COR-L47 (cell line): ENCODE measurements at regions not wholly inside any gene's neighbourhood (a gene's known extent, or its start where the extent isn't known, plus 50 kb on each side); places are given as distances from the start of the nearest gene placed in this dataset.

ENCODE experiments used
- DNase-seq: peaks from one replicate; lab custom pipeline; 2025; lab: John Stamatoyannopoulos, UW

- DNase-seq: no peak
These were observed 360.2 kb upstream of the NR2F2 start for GRCh38 chr15:95970326-95970725.

GRCh38 chr15:95972041-95972553 is 358.4 kb upstream of the NR2F2 start:
- DNase-seq: no peak

- DNase-seq: no peak
These were observed 357.7 kb upstream of the NR2F2 start for GRCh38 chr15:95972812-95973211.

GRCh38 chr15:95973566-95974256 is 356.8 kb upstream of the NR2F2 start:
- DNase-seq: no peak

GRCh38 chr15:95975212-95975611 is 355.3 kb upstream of the NR2F2 start:
- no peak for DNase-seq

- DNase-seq: no peak
These were observed 351.2 kb upstream of the NR2F2 start for GRCh38 chr15:95979286-95979685.

- no peak for DNase-seq
These were observed 349.3 kb upstream of the NR2F2 start for GRCh38 chr15:95981209-95981608.

GRCh38 chr15:95987299-95987698 is 343.2 kb upstream of the NR2F2 start:
- no peak for DNase-seq

GRCh38 chr15:95987886-95988573 is 342.5 kb upstream of the NR2F2 start:
- no peak for DNase-seq

- DNase-seq: no peak
These were observed 342.0 kb upstream of the NR2F2 start for GRCh38 chr15:95988574-95988887.

GRCh38 chr15:95989392-95989791 is 341.1 kb upstream of the NR2F2 start:
- no peak for DNase-seq

GRCh38 chr15:95990833-95991232 is 339.7 kb upstream of the NR2F2 start:
- no peak for DNase-seq

GRCh38 chr15:95994418-95994817 is 336.1 kb upstream of the NR2F2 start:
- no peak for DNase-seq

GRCh38 chr15:95995375-95996168 is 334.9 kb upstream of the NR2F2 start:
- no peak for DNase-seq

- no peak for DNase-seq
These were observed 334.0 kb upstream of the NR2F2 start for GRCh38 chr15:95996494-95996893.

- no peak for DNase-seq
These were observed 331.6 kb upstream of the NR2F2 start for GRCh38 chr15:95998935-95999334.

- no peak for DNase-seq
These were observed 327.3 kb upstream of the NR2F2 start for GRCh38 chr15:96002890-96003859.

- no peak for DNase-seq
These were observed 324.6 kb upstream of the NR2F2 start for GRCh38 chr15:96005906-96006305.

- DNase-seq: no peak
These were observed 319.4 kb upstream of the NR2F2 start for GRCh38 chr15:96011136-96011535.

- no peak for DNase-seq
These were observed 315.6 kb upstream of the NR2F2 start for GRCh38 chr15:96014939-96015338.

GRCh38 chr15:96019114-96019513 is 311.4 kb upstream of the NR2F2 start:
- no peak for DNase-seq

- no peak for DNase-seq
These were observed 310.4 kb upstream of the NR2F2 start for GRCh38 chr15:96020133-96020532.
